A204.1 (cell line): ENCODE measurements at regions not wholly inside any gene's neighbourhood (a gene's known extent, or its start where the extent isn't known, plus 50 kb on each side); places are given as distances from the start of the nearest gene placed in this dataset.
"Not testable (repeated sequence)": the region's sequence is repeated elsewhere in the genome, so short reads cannot be mapped to it uniquely, and the experiment has no call there.

Source experiments
- FAIRE-seq: peaks from 2 replicates; lab custom pipeline; 2012; peaks lifted over from hg19 to GRCh38; lab: Jason Lieb, UNC

DNA sequence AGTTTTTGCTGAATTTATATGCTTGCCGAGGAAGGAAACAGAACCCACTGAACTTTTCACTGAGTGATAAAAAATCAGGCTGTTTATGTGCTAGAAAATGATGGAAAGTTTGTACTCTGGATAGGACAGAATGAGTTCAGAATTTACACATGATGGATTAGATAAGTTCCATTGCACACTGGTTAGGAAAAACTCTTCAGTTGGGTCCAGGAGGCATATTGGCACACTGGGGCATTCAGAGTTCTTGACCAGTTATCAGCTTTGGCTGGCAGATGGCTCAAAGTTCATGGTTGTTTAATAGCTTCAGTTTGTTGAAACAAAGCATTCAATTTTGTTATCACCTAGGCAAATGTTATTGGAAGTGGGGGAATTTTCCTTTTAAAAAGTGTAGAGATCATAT is 613.3 kb upstream of the SYNCRIP start:
- no peak for FAIRE-seq

- FAIRE-seq, result no peak
Observed at GRCh38 chr6:86251106-86251505, 608.4 kb upstream of the SYNCRIP start.

- no peak for FAIRE-seq
Observed at GRCh38 chr6:86217906-86218305, 575.2 kb upstream of the SYNCRIP start.

- no peak for FAIRE-seq
Observed at GRCh38 chr6:86215323-86215722, 572.6 kb upstream of the SYNCRIP start.

GRCh38 chr6:86205980-86206379 is 563.3 kb upstream of the SYNCRIP start:
- no peak for FAIRE-seq

- FAIRE-seq, result no peak
Observed at GRCh38 chr6:86203044-86203443, 560.4 kb upstream of the SYNCRIP start.

DNA sequence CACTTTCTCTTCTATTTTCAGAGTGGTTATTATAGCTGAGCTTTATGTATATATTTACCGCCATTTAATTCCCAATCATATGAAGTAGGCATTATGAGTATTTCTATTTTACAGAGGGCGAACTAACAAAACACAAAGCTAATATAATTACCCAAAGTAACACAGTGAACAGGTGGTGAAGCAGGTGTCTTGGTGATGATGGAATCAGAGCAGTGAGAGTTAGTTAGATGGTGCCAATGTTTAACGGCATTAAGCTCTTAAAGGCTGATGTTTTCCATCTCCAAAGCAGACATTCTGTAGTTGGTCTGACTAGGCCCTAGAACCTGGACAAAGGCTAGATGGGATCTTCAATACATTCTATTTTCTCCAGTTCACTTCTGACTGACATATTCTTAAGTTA is 551.1 kb upstream of the SYNCRIP start:
- no peak for FAIRE-seq

- FAIRE-seq, result no peak
Observed at GRCh38 chr6:86192123-86192522, 549.4 kb upstream of the SYNCRIP start.

GRCh38 chr6:86175149-86175548 is 532.5 kb upstream of the SYNCRIP start:
- not testable (repeated sequence) for FAIRE-seq

DNA sequence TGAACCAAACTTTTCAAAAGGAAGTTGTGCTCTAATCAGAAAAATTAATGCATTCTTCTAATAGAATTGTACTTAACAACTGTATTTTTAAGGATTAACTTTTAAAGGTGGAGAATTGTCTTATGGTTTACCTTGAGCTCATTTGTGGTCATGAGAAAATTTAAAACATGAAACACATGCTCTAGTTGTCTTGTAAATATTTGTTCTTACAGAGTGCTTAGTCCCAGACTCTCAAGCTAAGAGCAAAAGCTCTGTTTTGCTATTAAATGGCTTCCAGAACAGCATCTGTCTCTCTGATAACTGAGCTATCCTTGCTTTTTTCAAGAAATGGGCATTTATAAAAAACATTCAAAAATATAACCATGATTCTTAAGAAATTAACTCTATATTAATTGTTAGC is 512.2 kb upstream of the SYNCRIP start:
- FAIRE-seq, result no peak

DNA sequence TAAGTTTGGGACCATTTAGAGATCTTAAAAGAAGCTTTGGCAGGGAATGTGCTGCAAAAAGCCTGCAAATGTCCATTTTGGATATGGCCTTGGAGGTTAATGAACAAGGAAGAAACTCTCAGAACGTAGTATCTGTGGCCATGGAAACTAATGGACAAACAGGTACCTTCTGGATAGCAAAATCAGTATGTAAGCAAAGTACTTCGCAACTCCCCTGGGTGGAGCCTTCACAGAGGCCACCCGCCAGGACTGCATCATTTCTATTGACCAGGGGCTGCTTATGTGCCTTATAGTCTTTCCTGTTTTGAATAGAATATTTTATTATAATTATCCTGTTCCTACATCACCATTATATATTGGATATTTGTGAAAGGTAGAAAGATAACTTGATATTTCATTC is 510.8 kb upstream of the SYNCRIP start:
- FAIRE-seq, result no peak

DNA sequence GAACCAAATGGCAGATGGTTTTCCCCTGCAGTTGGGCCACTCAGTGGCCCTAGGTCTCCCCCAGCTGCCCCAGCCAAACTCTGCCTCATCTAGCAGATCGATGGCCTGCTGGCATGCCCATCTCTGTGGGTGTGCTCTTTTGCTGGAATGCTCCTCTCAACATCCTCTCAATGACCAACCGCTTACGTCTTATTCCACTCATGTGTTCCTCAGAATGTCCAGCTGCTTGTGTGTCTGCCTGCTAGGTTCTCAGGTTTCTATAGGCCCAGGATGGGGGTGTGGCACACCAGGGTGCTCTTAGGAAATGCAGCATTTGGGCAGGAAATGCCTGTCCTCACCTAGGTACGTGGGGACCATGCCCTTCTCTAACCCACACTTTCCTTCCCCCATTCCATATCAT is 509.9 kb upstream of the SYNCRIP start:
- no peak for FAIRE-seq

- FAIRE-seq, result no peak
Observed at GRCh38 chr6:86148586-86148985, 505.9 kb upstream of the SYNCRIP start.

- no peak for FAIRE-seq
Observed at GRCh38 chr6:86147859-86148258, 505.2 kb upstream of the SYNCRIP start.

DNA sequence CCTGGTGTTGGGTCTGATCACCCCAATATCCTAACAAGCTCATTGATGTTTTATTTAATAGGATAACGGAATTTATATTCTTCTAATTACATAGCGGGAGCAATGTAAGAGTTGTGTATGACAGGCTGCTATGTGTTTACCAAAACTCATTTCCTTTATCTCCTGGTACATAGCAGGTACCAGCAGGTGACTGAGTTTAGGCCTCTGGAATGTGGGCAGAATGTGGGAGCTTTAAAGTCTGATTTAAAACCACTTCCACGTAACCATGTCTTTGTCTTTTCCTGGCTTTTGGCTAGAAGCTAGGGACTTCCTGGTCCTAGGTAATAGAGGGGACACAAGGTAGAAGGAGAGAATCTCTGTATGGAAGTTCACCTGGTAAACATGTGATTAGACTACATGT is 504.6 kb upstream of the SYNCRIP start:
- FAIRE-seq, result no peak

GRCh38 chr6:86146751-86147150 is 504.1 kb upstream of the SYNCRIP start:
- not testable (repeated sequence) for FAIRE-seq

- FAIRE-seq, result no peak
Observed at GRCh38 chr6:86142326-86142725, 499.6 kb upstream of the SYNCRIP start.

DNA sequence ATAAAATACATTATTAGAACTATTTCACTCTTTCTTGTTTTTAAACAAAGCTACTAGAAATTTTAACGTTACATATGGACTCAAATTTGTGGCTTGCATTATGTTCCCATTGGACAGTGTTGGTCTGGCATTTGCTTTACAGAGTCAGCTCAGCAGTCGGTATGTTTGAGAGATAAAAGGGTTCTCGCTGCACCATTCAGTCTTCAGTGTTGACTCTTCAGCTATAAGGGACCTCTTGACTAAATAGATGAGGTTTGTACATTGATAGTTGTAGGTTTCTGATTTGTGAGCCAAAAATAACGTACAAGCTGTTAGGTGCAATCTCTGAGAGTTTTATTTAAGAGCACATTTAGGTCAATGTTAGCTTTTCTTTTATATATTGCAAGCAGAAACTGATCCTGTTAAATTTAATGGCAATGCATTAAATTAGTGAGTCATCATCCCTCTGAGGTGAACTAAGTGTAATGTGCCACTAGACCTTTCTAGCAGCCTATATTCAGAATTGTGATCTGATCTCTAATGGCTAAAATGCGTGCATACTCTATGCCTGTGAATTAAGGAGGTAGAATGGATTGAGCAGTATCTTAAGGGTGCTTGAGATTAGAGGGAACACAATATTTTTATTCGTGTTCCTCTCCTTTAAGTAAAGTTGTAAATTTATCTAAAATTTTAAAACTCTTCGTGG is 485.6 kb upstream of the SYNCRIP start:
- FAIRE-seq, result no peak

- FAIRE-seq, result no peak
Observed at GRCh38 chr6:86122086-86122485, 479.4 kb upstream of the SYNCRIP start.

- no peak for FAIRE-seq
Observed at GRCh38 chr6:86118271-86118670, 475.6 kb upstream of the SYNCRIP start.

DNA sequence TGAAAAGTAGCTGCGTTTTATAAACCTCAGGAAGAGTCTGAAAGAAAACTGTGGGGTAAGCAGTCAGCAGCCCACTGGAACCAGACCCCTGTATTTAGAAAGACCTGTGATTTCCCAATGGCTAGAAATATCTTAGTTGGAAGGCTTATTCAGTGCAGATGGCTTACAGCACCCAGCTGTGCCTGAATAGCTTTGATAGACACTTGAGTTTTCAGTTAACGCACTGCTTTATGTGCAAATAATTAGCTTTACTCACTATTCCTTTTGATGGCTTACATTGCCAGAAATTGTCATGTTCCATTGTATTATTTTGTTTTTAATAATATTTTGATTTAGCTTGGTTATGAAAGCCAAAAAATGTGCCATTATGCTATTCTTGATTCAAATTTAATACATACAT is 465.3 kb upstream of the SYNCRIP start:
- FAIRE-seq, result no peak

DNA sequence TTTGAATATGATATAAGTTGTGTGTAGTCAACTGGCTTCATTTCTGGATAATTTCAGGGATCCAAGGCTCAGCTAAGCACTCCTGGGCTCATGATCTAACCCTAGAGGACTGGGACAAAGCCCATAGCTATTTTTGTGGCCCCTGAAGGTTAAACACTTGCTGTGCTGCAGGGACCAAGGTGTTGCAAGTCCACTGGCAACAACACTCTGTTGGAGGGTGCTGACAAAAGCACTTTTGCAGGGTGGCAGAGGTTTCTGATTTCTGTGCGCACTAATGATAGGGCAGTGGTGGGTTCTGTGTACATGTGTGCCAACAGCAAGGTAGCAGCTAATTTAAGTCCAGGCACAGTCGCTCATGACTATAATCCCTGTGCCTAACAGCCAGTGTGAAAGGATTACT is 445.3 kb upstream of the SYNCRIP start:
- FAIRE-seq, result no peak

GRCh38 chr6:86079938-86080337 is 437.3 kb upstream of the SYNCRIP start:
- no peak for FAIRE-seq

DNA sequence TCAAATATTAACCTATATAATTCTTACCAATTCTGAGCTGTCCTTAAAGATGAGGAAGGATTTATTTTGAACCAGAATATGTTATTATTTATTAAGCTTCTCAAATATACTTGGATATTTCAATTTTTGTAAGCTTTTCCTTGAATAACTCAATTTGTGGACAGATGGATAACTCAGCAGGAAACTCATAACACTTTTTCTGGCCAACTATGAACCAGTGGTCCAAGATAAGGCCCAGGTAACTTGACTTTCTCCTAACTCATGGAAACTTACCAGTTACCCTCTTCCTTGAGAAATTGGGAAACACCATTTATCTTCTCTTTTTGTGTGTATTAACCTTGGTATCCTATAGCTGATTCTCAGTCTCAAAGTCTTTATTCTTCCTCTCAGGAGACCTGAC is 427.5 kb upstream of the SYNCRIP start:
- FAIRE-seq, result no peak

- FAIRE-seq, result not testable (repeated sequence)
Observed at GRCh38 chr6:86065002-86065401, 422.3 kb upstream of the SYNCRIP start.
